Limb (tissue), 2 donors: ENCODE measurements at regions not wholly inside any gene's neighbourhood (a gene's known extent, or its start where the extent isn't known, plus 50 kb on each side); places are given as distances from the start of the nearest gene placed in this dataset.
"Not testable (repeated sequence)": the region's sequence is repeated elsewhere in the genome, so short reads cannot be mapped to it uniquely, and the experiment has no call there.

ENCODE experiments used
- DNase-seq, 2 donors: peaks; one replicate each; pipeline ENCODE4 v3.0.0-alpha.2; 2016; ENCODE audit errors: extremely low spot score in 2 of 2

- not testable (repeated sequence) for DNase-seq
These were observed 338.7 kb downstream of the VRK1 start for GRCh38 chr14:97135847-97136246.

DNA sequence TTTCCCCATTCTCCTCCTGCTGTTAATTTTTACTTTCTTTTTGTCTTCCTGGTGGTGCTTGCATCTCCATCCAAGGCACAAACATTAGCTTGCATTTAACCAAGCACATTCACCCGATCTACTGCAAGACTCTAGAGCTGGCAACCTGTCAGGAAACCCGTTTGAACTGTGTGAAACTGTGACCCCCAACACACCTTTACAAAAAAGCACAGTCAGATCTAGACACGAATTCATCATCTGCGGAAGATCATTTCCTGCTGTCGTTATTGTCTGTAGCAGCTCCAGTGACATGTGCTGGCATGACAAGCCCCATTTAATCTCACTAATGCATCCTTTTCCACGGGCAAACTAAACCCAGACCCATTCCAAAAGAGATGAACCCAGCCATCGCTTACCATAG is 340.5 kb downstream of the VRK1 start:
- DNase-seq = no peak

DNA sequence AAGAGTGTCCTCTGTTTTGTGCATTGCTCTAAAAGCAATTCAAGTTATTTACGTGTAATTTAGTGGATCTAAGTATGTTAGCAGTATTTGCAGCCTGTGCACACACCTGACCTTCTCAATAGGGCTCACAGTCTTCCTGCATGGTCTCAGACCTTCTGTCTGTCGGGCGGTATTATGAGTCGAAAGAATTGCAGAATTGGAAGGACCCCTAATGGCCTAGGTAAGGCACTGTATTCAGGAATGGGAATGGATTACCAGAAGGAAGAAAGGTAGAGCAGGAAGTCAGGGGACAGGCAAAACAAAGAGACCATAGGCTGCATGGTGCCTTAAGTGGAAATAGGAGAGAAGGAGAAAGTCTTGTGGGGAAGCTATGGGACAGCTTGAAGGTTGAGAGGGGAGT is 341.6 kb downstream of the VRK1 start:
- DNase-seq = no peak

DNA sequence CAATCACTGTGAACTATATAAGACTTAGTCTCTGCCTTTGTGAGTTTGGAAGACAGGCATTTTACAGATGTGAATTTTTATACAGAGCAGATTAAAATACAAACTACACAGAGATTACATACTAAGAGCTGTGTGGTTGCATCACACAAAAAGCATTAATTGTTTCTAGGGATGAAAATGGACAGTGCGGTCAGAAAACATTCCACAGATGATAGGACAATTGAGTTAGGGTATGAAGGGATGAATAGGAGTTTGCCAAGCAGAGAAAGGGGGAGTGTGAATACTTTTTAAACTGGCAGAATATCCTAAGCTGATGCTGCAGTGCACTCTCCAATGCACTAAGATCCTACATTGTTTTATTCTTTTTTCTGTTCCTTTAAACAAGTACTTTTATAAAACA is 345.8 kb downstream of the VRK1 start:
- no peak for DNase-seq

DNA sequence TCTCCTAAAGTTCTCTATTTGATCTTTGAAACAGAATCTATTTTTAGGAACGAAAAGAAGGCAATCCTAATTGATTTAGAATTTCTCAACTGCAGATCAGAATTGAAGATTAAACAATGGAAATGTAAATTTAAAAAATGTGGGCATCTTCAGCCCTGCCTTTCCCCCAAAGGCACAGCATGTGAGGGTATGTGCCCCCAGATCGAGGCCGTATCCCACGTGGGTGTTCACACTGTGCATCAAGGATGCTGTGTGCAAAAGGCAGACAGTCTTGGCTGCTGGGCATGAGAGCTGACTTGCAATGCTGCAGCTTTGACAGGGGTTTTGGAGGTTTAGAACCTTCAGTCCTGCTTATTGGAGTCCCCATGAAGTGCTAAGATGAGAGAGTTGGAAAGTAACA is 346.3 kb downstream of the VRK1 start:
- no peak for DNase-seq

GRCh38 chr14:97148021-97148420 is 350.8 kb downstream of the VRK1 start:
- not testable (repeated sequence) for DNase-seq

DNA sequence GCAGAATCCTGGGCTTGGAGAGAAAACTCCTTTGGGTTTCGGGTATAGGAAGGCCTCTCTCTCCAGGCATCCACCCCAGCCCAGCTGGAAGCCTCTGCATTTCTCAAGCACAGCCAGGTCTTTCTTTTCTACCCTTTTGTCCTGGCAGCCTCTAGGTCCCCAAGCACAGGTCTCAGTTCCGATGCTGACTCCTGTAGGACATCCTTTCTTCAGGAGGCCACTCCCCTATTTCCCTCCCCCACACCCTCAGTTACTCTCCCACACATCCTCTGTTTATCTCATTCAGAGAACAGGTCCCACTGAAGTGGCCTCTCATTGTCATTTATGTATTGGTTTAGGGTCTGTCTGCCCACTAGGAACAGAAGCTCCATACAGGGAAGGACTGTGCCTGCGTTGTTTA is 352.6 kb downstream of the VRK1 start:
- DNase-seq = no peak

GRCh38 chr14:97153527-97153926 is 356.3 kb downstream of the VRK1 start:
- no peak for DNase-seq

DNA sequence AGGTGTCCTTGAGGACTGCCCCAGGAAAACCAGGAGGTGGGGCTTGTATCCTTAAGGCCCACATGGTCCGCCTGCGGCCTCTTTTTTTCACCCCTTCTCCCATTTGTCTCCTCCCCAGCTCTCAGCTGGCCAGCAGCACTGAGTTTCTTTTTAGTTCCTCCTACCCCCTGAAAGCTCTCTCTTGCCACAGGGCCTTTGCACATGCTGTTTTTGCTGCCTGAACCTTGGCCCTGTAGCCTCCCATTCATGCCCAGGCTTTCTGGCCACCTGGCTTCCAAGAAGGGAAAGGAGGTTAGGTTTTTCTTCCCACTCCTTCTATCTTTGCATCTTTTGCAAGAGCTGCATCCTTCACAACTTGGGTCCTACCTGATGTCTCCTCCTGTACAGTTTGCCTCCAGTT is 358.1 kb downstream of the VRK1 start:
- DNase-seq = no peak

- no peak for DNase-seq
These were observed 358.6 kb downstream of the VRK1 start for GRCh38 chr14:97155814-97156213.

- DNase-seq = no peak
These were observed 359.5 kb downstream of the VRK1 start for GRCh38 chr14:97156705-97157104.

- no peak for DNase-seq
These were observed 360.9 kb downstream of the VRK1 start for GRCh38 chr14:97158102-97158501.

GRCh38 chr14:97159124-97159523 is 361.9 kb downstream of the VRK1 start:
- no peak for DNase-seq

DNA sequence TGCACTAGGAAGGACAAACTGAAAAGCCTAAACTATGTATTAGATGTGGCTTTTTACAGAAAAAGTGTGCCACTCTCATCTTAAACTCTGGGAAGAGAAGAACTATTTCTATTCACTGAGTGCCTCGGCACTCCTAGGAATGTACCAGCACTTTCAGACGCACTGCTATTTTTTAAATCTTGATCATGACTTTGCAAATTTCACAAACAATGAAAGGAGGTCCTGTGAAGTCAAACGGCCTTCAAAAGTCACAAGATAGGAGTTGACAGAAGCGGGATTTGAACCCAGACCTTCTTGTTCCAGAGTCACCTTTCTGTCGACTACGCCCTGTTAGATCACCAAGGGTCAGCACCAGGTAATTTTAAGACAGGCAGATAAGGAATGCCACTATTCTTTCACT is 365.4 kb downstream of the VRK1 start:
- DNase-seq = no peak

DNA sequence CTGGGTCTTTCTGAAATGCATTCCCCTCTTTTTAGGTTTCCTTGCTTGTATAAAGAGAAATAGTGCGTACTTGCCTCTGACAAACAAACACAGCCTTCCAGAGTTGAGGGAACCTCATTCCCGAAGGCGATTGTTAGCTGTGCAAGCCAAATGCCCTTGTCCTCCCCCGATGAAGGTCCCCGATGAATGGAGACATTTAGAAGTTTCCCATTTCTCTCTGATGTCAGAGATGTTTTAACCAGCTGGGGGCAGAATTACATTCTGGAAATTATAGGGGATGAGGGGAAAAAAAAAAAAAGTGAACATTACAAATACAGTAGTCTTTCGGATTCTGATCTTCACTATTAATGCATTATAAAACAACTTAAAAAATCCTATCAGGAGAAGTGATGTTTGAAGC is 366.8 kb downstream of the VRK1 start:
- DNase-seq = no peak

DNA sequence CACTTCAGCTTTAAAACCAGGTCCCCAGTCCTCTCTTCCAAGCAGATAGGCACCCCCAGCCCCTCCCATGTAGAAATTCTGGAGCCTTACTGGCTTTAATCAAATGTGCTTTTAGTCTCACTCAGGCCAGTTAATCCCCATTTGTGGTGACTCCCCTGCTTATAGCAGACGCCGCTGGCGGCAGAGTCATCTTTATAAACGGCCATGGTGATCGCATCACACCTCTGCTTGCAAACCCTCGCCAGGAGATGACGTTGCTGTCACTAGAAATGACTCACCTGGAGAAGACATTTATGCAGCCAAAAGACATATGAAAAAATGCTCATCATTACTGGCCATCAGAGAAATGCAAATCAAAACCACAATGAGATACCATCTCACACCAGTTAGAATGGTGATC is 369.3 kb downstream of the VRK1 start:
- no peak for DNase-seq

- DNase-seq = not testable (repeated sequence)
These were observed 370.4 kb downstream of the VRK1 start for GRCh38 chr14:97167577-97167976.

GRCh38 chr14:97172644-97173043 is 375.5 kb downstream of the VRK1 start:
- no peak for DNase-seq

DNA sequence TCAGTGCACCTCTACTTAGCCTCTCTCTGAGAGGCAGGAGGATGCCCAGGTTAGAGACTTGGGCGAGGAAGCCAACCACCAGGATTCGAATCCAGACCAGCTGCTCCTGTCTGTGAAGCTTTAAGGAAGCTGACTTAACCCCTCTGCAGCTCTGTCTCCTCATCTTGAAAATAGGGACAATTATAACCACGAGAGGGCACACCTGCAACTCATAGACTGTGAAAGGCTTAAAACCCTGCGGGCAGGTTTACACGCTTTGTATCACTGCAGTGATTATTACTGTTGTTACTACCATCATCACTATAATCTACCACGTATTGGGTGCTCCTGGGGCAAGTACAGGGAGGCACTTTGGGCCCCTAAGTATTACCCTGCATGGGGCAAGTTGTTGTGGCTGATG is 379.8 kb downstream of the VRK1 start:
- DNase-seq = no peak

- DNase-seq = no peak
These were observed 380.5 kb downstream of the VRK1 start for GRCh38 chr14:97177635-97178034.

- no peak for DNase-seq
These were observed 381.6 kb downstream of the VRK1 start for GRCh38 chr14:97178781-97179180.

DNA sequence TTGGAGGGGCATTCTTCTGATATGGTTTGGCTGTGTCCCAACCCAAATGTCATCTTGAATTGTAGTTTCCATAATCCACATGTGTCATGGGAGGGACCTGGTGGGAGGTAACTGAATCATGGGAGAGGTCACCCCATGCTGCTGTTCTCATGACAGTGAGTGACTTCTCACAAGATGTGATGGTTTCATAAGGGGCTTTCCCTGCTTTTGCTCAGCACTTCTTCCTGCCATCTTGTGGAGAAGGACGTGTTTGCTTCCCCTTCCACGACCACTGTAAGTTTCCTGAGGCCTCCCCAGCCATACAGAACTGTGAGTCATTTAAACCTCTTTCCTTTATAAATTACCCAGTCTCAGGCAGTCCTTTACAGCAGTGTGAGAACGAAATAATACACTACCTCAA is 382.4 kb downstream of the VRK1 start:
- no peak for DNase-seq

- DNase-seq = no peak
These were observed 383.4 kb downstream of the VRK1 start for GRCh38 chr14:97180304-97181200.

DNA sequence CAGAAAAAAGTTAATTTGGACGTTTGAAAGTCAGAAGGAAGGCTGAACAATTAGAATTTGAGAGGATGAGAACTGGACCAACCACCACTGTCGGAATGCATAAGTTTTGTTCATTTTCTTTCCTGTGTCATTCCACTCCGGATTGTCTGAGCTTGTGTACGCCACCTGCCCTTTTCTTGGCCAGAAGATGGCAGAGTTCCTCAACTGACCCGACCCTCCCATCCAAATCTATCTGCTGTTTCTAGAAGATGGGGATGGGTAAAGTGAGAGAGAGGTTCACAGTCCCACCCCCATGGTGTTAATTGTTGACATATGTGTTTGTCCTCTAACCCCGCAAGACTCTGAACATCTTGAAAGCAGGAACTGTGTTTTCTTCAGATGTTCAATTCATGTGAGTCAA is 388.0 kb downstream of the VRK1 start:
- DNase-seq = peak in 1 of 2 donors; percentile 9
